ENCODE measurements at regions not wholly inside any gene's neighbourhood (a gene's known extent, or its start where the extent isn't known, plus 50 kb on each side); places are given as distances from the start of the nearest gene placed in this dataset.

GRCh38 chr20:54355631-54356280 is 119.6 kb upstream of the DOK5 start:
- no TSS peak for BruUV-seq (replicated peaks)
- H3K4me1 Mint-ChIP-seq (ENCODE audit: low read depth, unreplicated experiment): no peaks in the 10 kb centered on the region
- no peak for TF ChIP-seq CTCF (IDR thresholded peaks at IDR 0.05; ENCODE audit: insufficient read depth in 1 of 2, low read depth in 1 of 2, low read length in 1 of 2, severe bottlenecking in 1 of 2, unreplicated experiment in 1 of 2)
- no peak for DNase-seq
- Histone ChIP-seq H3K4me1 (no peaks in the 10 kb centered on the region), H3K27me3 (replicated peaks; ENCODE audit: control insufficient read depth, insufficient read depth, low read length) (no peaks in the 10 kb centered on the region; the same call in 1 of the 2 replicates), H3K9me3 (no peaks in the 10 kb centered on the region), H3K36me3 (ENCODE audit: control insufficient read depth, insufficient read depth, low read length) (no peaks in the 10 kb centered on the region), H3K4me3 (ENCODE audit: low read depth, low read length) (no peak overlapping the region)
- POLR2A ChIA-PET: no interaction called here
- H3K27me3 Mint-ChIP-seq (ENCODE audit: insufficient read depth, unreplicated experiment): peaks cover 10% of the 10 kb centered on the region
- H3K36me3 Mint-ChIP-seq (ENCODE audit: insufficient read depth, unreplicated experiment): no peaks in the 10 kb centered on the region
- H3K27ac Mint-ChIP-seq (ENCODE audit: unreplicated experiment): no peak overlapping the region
- no peaks in the 10 kb centered on the region for H3K9me3 Mint-ChIP-seq (ENCODE audit: unreplicated experiment)
- CTCF ChIA-PET: no interaction called here
- no peak overlapping the region for H3K4me3 Mint-ChIP-seq (ENCODE audit: unreplicated experiment)
- intact Hi-C loops (cut with micrococcal nuclease; ENCODE audit: unreplicated experiment): no loop called here

- Histone ChIP-seq H3K36me3 (ENCODE audit: control insufficient read depth, insufficient read depth, low read length) (no peaks in the 10 kb centered on the region), H3K4me3 (ENCODE audit: low read depth, low read length) (no peak overlapping the region), H3K27me3 (replicated peaks; ENCODE audit: control insufficient read depth, insufficient read depth, low read length) (no peaks in the 10 kb centered on the region; the same call in 1 of the 2 replicates), H3K9me3 (no peaks in the 10 kb centered on the region), H3K4me1 (no peaks in the 10 kb centered on the region)
- intact Hi-C loops (cut with micrococcal nuclease; ENCODE audit: unreplicated experiment): no loop called here
- Mint-ChIP-seq H3K27ac (ENCODE audit: unreplicated experiment) (no peak overlapping the region), H3K9me3 (ENCODE audit: unreplicated experiment) (no peaks in the 10 kb centered on the region), H3K4me3 (ENCODE audit: unreplicated experiment) (no peak overlapping the region), H3K27me3 (ENCODE audit: insufficient read depth, unreplicated experiment) (peaks cover 10% of the 10 kb centered on the region), H3K4me1 (ENCODE audit: low read depth, unreplicated experiment) (no peaks in the 10 kb centered on the region), H3K36me3 (ENCODE audit: insufficient read depth, unreplicated experiment) (no peaks in the 10 kb centered on the region)
- no TSS peak for BruUV-seq (replicated peaks)
- DNase-seq: no peak
- CTCF ChIA-PET: no interaction called here
- POLR2A ChIA-PET: no interaction called here
- TF ChIP-seq CTCF (IDR thresholded peaks at IDR 0.05; ENCODE audit: insufficient read depth in 1 of 2, low read depth in 1 of 2, low read length in 1 of 2, severe bottlenecking in 1 of 2, unreplicated experiment in 1 of 2): no peak
Measured at GRCh38 chr20:54356801-54357200, 118.6 kb upstream of the DOK5 start.

- TF ChIP-seq CTCF (IDR thresholded peaks at IDR 0.05; ENCODE audit: insufficient read depth in 1 of 2, low read depth in 1 of 2, low read length in 1 of 2, severe bottlenecking in 1 of 2, unreplicated experiment in 1 of 2): no peak
- Histone ChIP-seq H3K36me3 (ENCODE audit: control insufficient read depth, insufficient read depth, low read length) (no peaks in the 10 kb centered on the region), H3K4me3 (ENCODE audit: low read depth, low read length) (no peak overlapping the region), H3K27me3 (replicated peaks; ENCODE audit: control insufficient read depth, insufficient read depth, low read length) (no peaks in the 10 kb centered on the region; the same call in 1 of the 2 replicates), H3K9me3 (no peaks in the 10 kb centered on the region), H3K4me1 (no peaks in the 10 kb centered on the region)
- no peak overlapping the region for H3K27ac Mint-ChIP-seq (ENCODE audit: unreplicated experiment)
- H3K9me3 Mint-ChIP-seq (ENCODE audit: unreplicated experiment): no peaks in the 10 kb centered on the region
- peaks cover 12% of the 10 kb centered on the region for H3K27me3 Mint-ChIP-seq (ENCODE audit: insufficient read depth, unreplicated experiment)
- no peaks in the 10 kb centered on the region for H3K4me1 Mint-ChIP-seq (ENCODE audit: low read depth, unreplicated experiment)
- intact Hi-C loops (cut with micrococcal nuclease; ENCODE audit: unreplicated experiment): no loop called here
- no peaks in the 10 kb centered on the region for H3K36me3 Mint-ChIP-seq (ENCODE audit: insufficient read depth, unreplicated experiment)
- H3K4me3 Mint-ChIP-seq (ENCODE audit: unreplicated experiment): no peak overlapping the region
- no peak for DNase-seq
- CTCF ChIA-PET: no interaction called here
- no TSS peak for BruUV-seq (replicated peaks)
- POLR2A ChIA-PET: no interaction called here
Measured at GRCh38 chr20:54361475-54361874, 113.9 kb upstream of the DOK5 start.

All from Caco-2 (cell line).